Hepatocyte (in vitro differentiated cells): ENCODE measurements at regions not wholly inside any gene's neighbourhood (a gene's known extent, or its start where the extent isn't known, plus 50 kb on each side); places are given as distances from the start of the nearest gene placed in this dataset.

ENCODE experiments used
- DNase-seq: peaks from one replicate; pipeline ENCODE4 v3.0.0-alpha.2; 2016; ENCODE audit warnings: low spot score
- H2AFZ ChIP-seq: fragments of 200-600 bp; sonication (generic); 2 replicates; pipeline ENCODE4 v1.6.0; 2016; ENCODE audit warnings: antibody characterized with exemption, mild to moderate bottlenecking
- H3K27ac ChIP-seq: fragments of 200-600 bp; sonication (generic); 2 replicates; pipeline ENCODE4 v1.5.1; 2016; ENCODE audit warnings: mild to moderate bottlenecking
- H3K27me3 ChIP-seq: fragments of 200-600 bp; sonication (generic); 2 replicates; pipeline ENCODE4 v1.6.1; 2016
- H3K36me3 ChIP-seq: fragments of 200-600 bp; sonication (generic); replicated peaks from 2 replicates; pipeline ENCODE4 v1.5.1; 2016; ENCODE audit warnings: low read depth; ENCODE audit not compliant: insufficient read depth
- H3K4me1 ChIP-seq: fragments of 200-600 bp; sonication (generic); 2 replicates; pipeline ENCODE4 v1.5.1; 2016; ENCODE audit warnings: mild to moderate bottlenecking, moderate library complexity; ENCODE audit not compliant: insufficient read depth
- H3K4me2 ChIP-seq: fragments of 200-600 bp; sonication (generic); 2 replicates; pipeline ENCODE4 v1.6.0; 2016
- H3K4me3 ChIP-seq: fragments of 200-600 bp; sonication (generic); 2 replicates; pipeline ENCODE4 v1.5.1; 2016; ENCODE audit warnings: mild to moderate bottlenecking
- H3K79me2 ChIP-seq: fragments of 200-600 bp; sonication (generic); 2 replicates; pipeline ENCODE4 v1.6.0; 2017; ENCODE audit warnings: mild to moderate bottlenecking
- H3K9me2 ChIP-seq: fragments of 200-600 bp; sonication (generic); replicated peaks from 2 replicates; pipeline ENCODE4 v1.6.0; 2017; ENCODE audit warnings: mild to moderate bottlenecking; ENCODE audit not compliant: insufficient read depth
- H3K9me3 ChIP-seq: fragments of 200-600 bp; sonication (generic); 2 replicates; pipeline ENCODE4 v1.5.1; 2016; ENCODE audit warnings: low read depth, mild to moderate bottlenecking
- H4K20me1 ChIP-seq: fragments of 200-600 bp; sonication (generic); 2 replicates; pipeline ENCODE4 v1.6.0; 2016; ENCODE audit warnings: mild to moderate bottlenecking; ENCODE audit not compliant: insufficient read depth, poor library complexity, severe bottlenecking
- CTCF ChIP-seq: fragments of 200-600 bp; sonication (generic); IDR thresholded peaks from 2 replicates; pipeline ENCODE4 v1.5.1; 2016; ENCODE audit warnings: antibody characterized with exemption, mild to moderate bottlenecking; ENCODE audit not compliant: poor library complexity
- EZH2 ChIP-seq: fragments of 200-600 bp; sonication (generic); IDR thresholded peaks from 2 replicates; pipeline ENCODE4 v1.6.1; 2016; ENCODE audit warnings: antibody characterized with exemption, mild to moderate bottlenecking, borderline replicate concordance
- EZH2phosphoT487 ChIP-seq: fragments of 200-600 bp; sonication (generic); IDR thresholded peaks from one replicate; pipeline ENCODE4 v1.6.1; 2018; ENCODE audit warnings: antibody characterized with exemption, mild to moderate bottlenecking, low read depth, moderate library complexity; ENCODE audit not compliant: unreplicated experiment, severe bottlenecking
- WGBS: methylation state at CpG from one replicate; pipeline ENCODE4 v1.1.6; 2016; ENCODE audit warnings: low lambda C conversion rate; ENCODE audit errors: missing lambda C conversion rate; 5-methylcytosine and 5-hydroxymethylcytosine counted together

DNA sequence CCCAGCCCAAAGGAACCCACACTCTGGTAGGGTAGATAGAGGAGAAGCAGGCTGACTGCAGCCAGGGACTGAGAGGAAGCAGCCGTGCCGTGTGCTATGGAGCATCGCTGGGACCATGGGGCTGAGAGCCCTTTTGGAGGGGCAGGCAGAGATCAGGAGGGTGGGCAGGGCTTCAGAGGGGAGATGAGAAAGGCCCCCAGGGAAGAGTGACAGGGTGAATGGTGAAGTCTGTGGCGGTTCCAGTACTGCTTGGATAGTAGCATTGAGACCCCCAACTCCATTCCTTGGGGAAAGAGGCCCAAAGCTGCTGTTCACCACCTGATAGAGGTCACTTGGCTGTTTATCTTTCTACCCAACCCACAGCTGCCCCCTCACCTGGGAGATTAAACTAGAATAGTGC, 80.0 kb upstream of the MRPS22 start:
- DNase-seq: no peak
- no peaks in the 10 kb centered on the region for H3K36me3 ChIP-seq
- 91% methylated on average over 4 of the region's 4 CpGs for WGBS
- H3K27ac ChIP-seq: no peak overlapping the region
- no peak overlapping the region for H2AFZ ChIP-seq
- H3K4me2 ChIP-seq: no peak overlapping the region
- H3K4me1 ChIP-seq: no peaks in the 10 kb centered on the region
- TF ChIP-seq EZH2phosphoT487 (no peak), CTCF (no peak), EZH2 (no peak)
- no peaks in the 10 kb centered on the region for H4K20me1 ChIP-seq
- H3K79me2 ChIP-seq: no peaks in the 10 kb centered on the region
- H3K9me2 ChIP-seq: no peaks in the 10 kb centered on the region
- H3K9me3 ChIP-seq: no peaks in the 10 kb centered on the region
- no peaks in the 10 kb centered on the region for H3K27me3 ChIP-seq
- H3K4me3 ChIP-seq: no peak overlapping the region

DNA sequence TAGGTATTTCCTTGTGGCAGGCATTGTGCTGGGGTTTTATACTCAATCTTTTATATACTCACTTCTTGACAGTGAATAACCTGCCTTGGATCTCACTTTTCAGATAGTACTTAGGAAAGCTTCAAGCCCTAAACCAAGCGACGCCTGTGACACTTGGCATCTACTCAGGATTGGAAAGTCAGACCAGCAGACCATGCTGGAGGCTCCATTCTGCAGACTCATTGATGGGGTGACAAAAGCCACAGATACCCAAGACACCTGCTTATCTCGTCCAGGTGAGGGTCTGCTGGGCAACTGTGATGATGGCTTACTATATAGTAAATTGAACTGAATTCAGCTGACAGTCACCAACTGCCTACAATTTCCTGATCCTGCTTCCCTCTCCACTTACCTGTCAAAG, 79.4 kb upstream of the MRPS22 start:
- WGBS: 87% methylated on average over 3 of the region's 3 CpGs
- no peak for TF ChIP-seq CTCF
- no peak for TF ChIP-seq EZH2
- no peak for TF ChIP-seq EZH2phosphoT487
- no peak for DNase-seq

GRCh38 chr3:139265131-139266016, 78.4 kb upstream of the MRPS22 start:
- H2AFZ ChIP-seq: no peak overlapping the region
- no peaks in the 10 kb centered on the region for H4K20me1 ChIP-seq
- no peaks in the 10 kb centered on the region for H3K4me1 ChIP-seq
- H3K79me2 ChIP-seq: no peaks in the 10 kb centered on the region
- TF ChIP-seq EZH2: no peak
- TF ChIP-seq CTCF: no peak
- TF ChIP-seq EZH2phosphoT487: no peak
- 81% methylated on average over 9 of the region's 9 CpGs for WGBS
- no peak overlapping the region for H3K27ac ChIP-seq
- H3K36me3 ChIP-seq: no peaks in the 10 kb centered on the region
- no peak for DNase-seq
- H3K4me2 ChIP-seq: no peak overlapping the region
- H3K9me3 ChIP-seq: no peaks in the 10 kb centered on the region
- no peaks in the 10 kb centered on the region for H3K9me2 ChIP-seq
- no peaks in the 10 kb centered on the region for H3K27me3 ChIP-seq
- H3K4me3 ChIP-seq: no peak overlapping the region

More for the DNA sequence above, 79.4 kb upstream of the MRPS22 start:
- Histone ChIP-seq H3K9me3 (no peaks in the 10 kb centered on the region), H3K27me3 (no peaks in the 10 kb centered on the region), H4K20me1 (no peaks in the 10 kb centered on the region), H3K4me1 (no peaks in the 10 kb centered on the region), H3K79me2 (no peaks in the 10 kb centered on the region), H3K4me2 (no peak overlapping the region), H3K27ac (no peak overlapping the region), H3K9me2 (no peaks in the 10 kb centered on the region), H3K4me3 (no peak overlapping the region), H3K36me3 (no peaks in the 10 kb centered on the region), H2AFZ (no peak overlapping the region)
